Natural killer cell treated with Interleukin-12 subunit alpha and Interleukin-12 subunit beta and Interleukin-15 and Interleukin-18, amount 100 ng/mL, for 72 hours (primary cell): ENCODE measurements at regions not wholly inside any gene's neighbourhood (a gene's known extent, or its start where the extent isn't known, plus 50 kb on each side); places are given as distances from the start of the nearest gene placed in this dataset.
"Not testable (repeated sequence)": the region's sequence is repeated elsewhere in the genome, so short reads cannot be mapped to it uniquely, and the experiment has no call there.

Source experiments
- ATAC-seq, 2 donors: fragments of 150-1000 bp; cut with Tn5 transposase in 1 of 2; sonication (Bioruptor Pico), chemical (Tn5 transposase) in 1 of 2; 2 replicates each; pipeline ENCODE4 v1.10.0; 2021
- DNase-seq: peaks from one replicate; pipeline ENCODE4 v3.0.0; 2022; ENCODE audit warnings: low spot score
- H3K27ac Mint-ChIP-seq, 2 donors: 1 replicate in 1 of 2; 2 replicates in 1 of 2; pipeline ENCODE4 v1.8.0; 2022; ENCODE audit warnings: mixed read lengths in 2 of 2, mild to moderate bottlenecking in 1 of 2, moderate library complexity in 1 of 2
- H3K27me3 Mint-ChIP-seq, 2 donors: 1 replicate in 1 of 2; 2 replicates in 1 of 2; pipeline ENCODE4 v1.8.0; 2022; ENCODE audit warnings: mixed read lengths in 2 of 2
- H3K36me3 Mint-ChIP-seq: one replicate; pipeline ENCODE4 v1.8.0; 2022; ENCODE audit warnings: mixed read lengths
- H3K4me1 Mint-ChIP-seq, 2 donors: 1 replicate in 1 of 2; 2 replicates in 1 of 2; pipeline ENCODE4 v1.8.0; 2022; ENCODE audit warnings: low read depth in 2 of 2, mixed read lengths in 2 of 2, mild to moderate bottlenecking in 1 of 2
- H3K4me3 Mint-ChIP-seq: one replicate; pipeline ENCODE4 v1.8.0; 2022; ENCODE audit warnings: mixed read lengths
- H3K9me3 Mint-ChIP-seq: 2 replicates; pipeline ENCODE4 v1.8.0; 2022; ENCODE audit warnings: mixed read lengths

DNA sequence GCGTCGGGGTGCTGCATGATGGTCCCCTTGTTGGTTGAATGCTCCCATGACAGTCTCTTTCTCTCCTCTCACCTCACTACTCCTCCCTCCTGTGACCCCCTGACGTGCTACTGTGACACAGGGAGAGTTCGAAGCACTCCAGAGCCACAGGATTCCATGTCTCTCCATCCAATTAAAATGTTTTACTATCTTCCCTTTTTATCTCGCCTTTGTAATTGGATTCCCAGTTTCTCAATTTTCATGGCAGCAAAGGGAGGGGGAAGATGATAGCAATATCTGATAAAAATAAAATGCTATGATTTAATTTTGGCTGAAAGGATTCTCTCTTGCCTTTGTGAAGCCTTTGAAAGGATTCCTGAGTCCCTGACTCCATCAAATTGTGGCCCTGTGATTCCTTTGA, 271.9 kb upstream of the SLC14A2 start:
- no peak for ATAC-seq

DNA sequence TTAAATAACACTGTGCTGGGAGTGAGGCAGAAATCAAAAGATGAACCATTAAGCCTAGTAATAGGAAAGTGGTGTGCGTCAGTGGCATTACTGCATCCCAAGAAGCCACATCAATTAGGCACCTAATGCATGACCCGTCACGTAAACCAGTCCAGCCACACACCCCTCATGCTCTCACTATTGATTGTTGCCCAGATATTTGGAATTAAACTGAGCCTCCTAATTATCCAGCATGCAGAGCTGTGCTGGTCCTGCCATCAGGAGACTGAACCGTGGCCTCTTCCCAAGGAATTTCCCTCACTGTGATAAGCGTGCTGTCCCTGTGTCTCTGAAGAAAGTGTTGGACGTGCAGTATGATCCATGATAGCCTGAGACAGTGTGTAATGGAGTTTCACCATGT, 270.6 kb upstream of the SLC14A2 start:
- H3K4me1 Mint-ChIP-seq, H3K4me3 Mint-ChIP-seq, DNase-seq, H3K9me3 Mint-ChIP-seq, H3K27ac Mint-ChIP-seq, ATAC-seq, H3K36me3 Mint-ChIP-seq: not testable (repeated sequence)
- H3K27me3 Mint-ChIP-seq = peaks cover 7 to 23% of the 10 kb centered on the region in 2 donors

More for the DNA sequence above, 271.9 kb upstream of the SLC14A2 start:
- no peak overlapping the region for H3K27ac Mint-ChIP-seq
- no peaks in the 10 kb centered on the region for H3K9me3 Mint-ChIP-seq
- no peak for DNase-seq
- no peak overlapping the region for H3K4me3 Mint-ChIP-seq
- no peaks in the 10 kb centered on the region for H3K4me1 Mint-ChIP-seq
- peaks cover 9 to 30% of the 10 kb centered on the region in 2 donors for H3K27me3 Mint-ChIP-seq
- H3K36me3 Mint-ChIP-seq = no peaks in the 10 kb centered on the region

DNA sequence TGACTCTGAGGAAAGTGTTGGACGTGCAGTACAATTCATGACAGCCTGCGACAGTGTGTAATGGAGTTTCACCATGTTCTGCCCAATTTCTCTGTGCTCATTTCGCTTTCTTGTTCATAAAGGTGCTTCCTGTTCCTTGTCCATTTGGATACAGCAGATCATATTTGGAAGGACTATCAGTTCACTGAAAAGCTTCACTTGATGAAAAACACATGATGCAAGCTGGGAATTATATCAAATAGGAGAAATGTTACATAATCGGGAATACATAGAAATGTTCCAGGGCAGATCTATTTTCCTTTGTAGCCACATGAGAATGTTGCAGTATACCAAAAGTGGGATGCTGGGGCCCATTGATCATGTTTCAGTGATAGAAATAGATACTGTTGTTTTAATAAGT, 266.3 kb upstream of the SLC14A2 start:
- Mint-ChIP-seq H3K36me3 (no peaks in the 10 kb centered on the region), H3K4me1 (no peaks in the 10 kb centered on the region)

DNA sequence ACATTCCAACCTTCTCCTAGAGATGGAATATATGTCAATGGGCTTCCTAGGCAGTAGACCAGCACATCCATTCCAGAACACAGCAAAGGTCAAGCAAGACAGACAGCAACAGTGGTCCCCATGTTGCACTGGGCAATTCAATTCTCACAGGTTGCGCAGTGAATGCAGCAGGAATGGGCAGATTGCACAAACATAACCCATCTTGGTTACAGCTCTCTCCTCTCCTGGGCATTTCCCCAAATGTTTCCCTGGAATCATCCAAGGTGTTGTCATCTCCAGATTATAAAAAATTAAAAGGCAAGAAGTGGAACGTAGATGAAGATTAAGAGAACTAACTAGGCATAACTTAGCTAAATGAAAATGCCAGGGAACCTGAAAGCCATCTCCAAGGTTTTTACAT, 265.8 kb upstream of the SLC14A2 start:
- no peaks in the 10 kb centered on the region for H3K36me3 Mint-ChIP-seq

More for the DNA sequence above, 266.3 kb upstream of the SLC14A2 start:
- no peak overlapping the region for H3K4me3 Mint-ChIP-seq
- peaks cover 16 to 17% of the 10 kb centered on the region in 2 donors for H3K27me3 Mint-ChIP-seq
- no peak overlapping the region for H3K27ac Mint-ChIP-seq
- no peak for ATAC-seq
- DNase-seq = no peak
- no peaks in the 10 kb centered on the region for H3K9me3 Mint-ChIP-seq

DNA sequence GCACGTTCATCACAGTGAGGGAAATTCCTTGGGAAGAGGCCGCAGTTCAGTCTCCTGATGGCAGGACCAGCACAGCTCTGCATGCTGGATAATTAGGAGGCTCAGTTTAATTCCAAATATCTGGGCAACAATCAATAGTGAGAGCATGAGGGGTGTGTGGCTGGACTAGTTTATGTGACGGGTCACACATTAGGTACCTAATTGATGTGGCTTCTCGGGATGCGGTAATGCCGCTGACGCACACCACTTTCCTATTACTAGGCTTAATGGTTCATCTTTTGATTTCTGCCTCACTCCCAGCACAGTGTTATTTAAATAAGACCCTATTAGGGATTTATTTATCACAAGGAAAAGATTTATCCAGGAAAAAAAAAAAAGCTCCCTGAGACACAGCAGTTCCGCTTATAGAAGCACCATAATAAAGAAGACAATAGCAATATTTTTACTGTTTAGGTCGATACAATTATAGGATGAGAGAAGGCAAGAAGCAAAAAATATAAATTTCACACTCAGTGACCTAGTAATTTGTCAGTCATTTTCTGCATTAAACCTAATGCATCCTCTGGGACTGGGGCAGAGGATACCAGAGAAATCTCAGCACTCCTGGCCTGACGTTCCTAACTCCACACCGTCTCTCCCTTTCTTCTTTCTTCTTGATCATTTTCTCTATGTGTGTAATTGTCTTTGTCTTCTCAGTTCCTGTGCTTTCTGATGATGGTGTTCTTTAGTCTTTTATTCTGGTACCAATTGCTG, 264.7 kb upstream of the SLC14A2 start:
- Mint-ChIP-seq H3K27me3 (peaks cover 12 to 14% of the 10 kb centered on the region in 2 donors), H3K4me1 (no peaks in the 10 kb centered on the region)
- no peak for ATAC-seq

More for the DNA sequence above, 265.8 kb upstream of the SLC14A2 start:
- H3K27ac Mint-ChIP-seq = no peak overlapping the region
- ATAC-seq (no peak), DNase-seq (no peak)
- H3K9me3 Mint-ChIP-seq = no peaks in the 10 kb centered on the region
- H3K4me3 Mint-ChIP-seq = no peak overlapping the region
- no peaks in the 10 kb centered on the region for H3K4me1 Mint-ChIP-seq
- peaks cover 14 to 16% of the 10 kb centered on the region in 2 donors for H3K27me3 Mint-ChIP-seq

DNA sequence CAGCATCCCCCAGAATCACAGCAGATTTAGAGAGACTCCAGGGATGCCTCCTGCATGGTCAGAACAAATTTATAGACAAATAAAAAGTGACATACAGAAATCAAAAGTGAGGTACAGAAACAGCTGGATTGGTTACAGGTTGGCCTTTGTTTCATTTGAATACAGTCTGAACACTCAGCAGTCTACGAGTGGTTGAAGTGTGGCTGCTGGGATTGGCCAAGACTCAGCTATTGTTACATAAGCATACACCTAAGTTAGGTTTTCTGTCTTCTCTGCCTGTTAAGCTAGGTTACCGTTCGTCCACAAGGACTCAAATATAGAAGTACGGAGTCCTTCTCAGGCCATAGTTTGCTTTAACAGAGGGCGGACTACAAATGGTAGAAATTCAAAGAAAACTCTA, 262.4 kb upstream of the SLC14A2 start:
- no peaks in the 10 kb centered on the region for H3K4me1 Mint-ChIP-seq
- DNase-seq (no peak), ATAC-seq (no peak)
- H3K27me3 Mint-ChIP-seq = peaks cover 12 to 14% of the 10 kb centered on the region in 2 donors
- H3K27ac Mint-ChIP-seq = no peak overlapping the region
- no peaks in the 10 kb centered on the region for H3K9me3 Mint-ChIP-seq
- no peaks in the 10 kb centered on the region for H3K36me3 Mint-ChIP-seq
- no peak overlapping the region for H3K4me3 Mint-ChIP-seq

More for the DNA sequence above, 264.7 kb upstream of the SLC14A2 start:
- Mint-ChIP-seq H3K27ac (no peak overlapping the region), H3K4me3 (no peak overlapping the region), H3K36me3 (no peaks in the 10 kb centered on the region), H3K9me3 (no peaks in the 10 kb centered on the region)
- no peak for DNase-seq

DNA sequence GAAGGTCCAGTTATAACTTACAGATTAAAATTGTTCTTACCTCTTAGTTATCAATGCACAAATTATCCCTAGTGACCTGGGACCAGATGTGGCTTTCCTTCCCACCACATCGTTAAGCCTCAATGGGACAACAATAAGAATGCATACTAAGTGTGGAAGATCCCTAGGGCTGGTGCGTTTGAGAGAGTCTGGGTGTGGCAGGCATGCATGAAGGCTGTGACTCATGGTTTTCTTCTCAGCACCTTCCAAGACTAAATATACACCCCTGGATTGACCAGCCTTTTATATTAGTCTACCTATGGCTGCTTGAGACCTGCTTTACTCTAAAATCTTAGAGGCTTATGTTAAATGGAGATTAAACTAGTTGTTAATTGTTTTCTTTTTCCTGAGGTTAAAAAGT, 261.7 kb upstream of the SLC14A2 start:
- Mint-ChIP-seq H3K4me1 (no peaks in the 10 kb centered on the region), H3K27ac (no peak overlapping the region), H3K9me3 (no peaks in the 10 kb centered on the region), H3K27me3 (peaks cover 12 to 14% of the 10 kb centered on the region in 2 donors), H3K4me3 (no peak overlapping the region), H3K36me3 (no peaks in the 10 kb centered on the region)
- DNase-seq (no peak), ATAC-seq (no peak)

DNA sequence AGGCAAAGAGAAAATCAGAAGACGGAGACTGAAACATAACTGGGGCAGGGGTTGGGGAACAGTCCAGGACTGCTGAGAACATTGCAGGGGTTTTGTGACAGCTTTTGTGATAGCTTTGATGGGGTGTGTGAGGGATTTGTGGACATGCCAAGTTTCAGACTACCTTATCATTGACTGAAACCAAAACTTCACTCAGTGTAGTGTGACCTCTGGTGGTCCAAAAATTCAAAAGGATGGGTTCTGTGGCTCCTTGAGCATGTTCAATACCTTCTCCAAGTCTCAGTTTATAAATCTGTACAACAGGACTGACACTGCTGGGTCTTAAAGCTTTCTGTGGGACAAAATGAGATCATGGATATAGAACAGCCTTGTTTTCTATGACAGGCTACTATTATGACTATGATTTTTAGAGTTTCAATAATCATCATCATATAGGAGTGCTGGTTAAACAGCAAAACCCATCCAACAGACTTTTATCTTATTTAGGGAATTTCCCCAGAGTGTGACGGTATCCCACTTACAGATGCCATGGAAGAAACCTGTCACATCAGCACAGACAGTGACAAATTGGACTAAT, 259.2 kb upstream of the SLC14A2 start:
- DNase-seq (no peak), ATAC-seq (no peak)
- Mint-ChIP-seq H3K27me3 (peaks cover 21 to 27% of the 10 kb centered on the region in 2 donors), H3K9me3 (no peaks in the 10 kb centered on the region), H3K4me3 (no peak overlapping the region), H3K4me1 (no peaks in the 10 kb centered on the region), H3K27ac (no peak overlapping the region), H3K36me3 (no peaks in the 10 kb centered on the region)

DNA sequence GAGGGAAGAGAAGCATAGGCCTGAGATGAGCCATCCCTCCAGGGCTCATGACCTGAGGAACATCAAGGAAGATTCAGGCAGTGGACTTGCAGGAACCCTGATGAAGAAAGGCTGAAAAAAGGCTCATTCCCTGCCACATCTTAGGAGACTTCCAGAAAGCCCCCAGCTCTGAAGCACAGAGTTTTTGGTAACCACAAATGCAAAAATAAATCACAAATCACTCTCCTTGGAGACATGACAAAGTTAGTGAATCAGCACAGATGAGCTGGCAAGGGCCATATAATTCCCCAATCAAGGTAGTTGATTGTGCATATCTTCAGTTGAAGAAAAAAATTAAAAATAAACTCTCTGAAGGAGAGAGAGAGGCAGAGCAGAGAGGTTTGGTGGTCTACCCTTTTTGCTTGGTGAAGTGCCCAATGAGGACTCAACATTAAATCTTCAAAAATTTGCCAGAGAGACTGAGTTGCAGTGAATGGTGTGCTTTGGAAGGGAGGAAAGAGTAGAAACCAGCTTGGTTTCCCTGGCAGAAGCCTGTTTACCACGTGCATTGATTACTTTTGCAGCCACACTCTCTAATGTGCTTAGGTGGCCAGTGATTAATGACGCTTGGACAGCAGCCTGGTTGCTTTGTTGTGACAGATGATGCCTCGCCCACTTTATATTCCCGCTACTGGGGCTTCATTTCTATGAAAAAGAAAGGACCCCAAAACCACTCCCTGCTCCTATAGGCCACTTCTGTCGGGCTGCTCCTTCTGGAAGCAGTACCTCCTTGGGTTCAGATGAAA, 257.4 kb upstream of the SLC14A2 start:
- H3K4me1 Mint-ChIP-seq = no peaks in the 10 kb centered on the region
- ATAC-seq (no peak), DNase-seq (no peak)
- no peak overlapping the region for H3K4me3 Mint-ChIP-seq
- no peaks in the 10 kb centered on the region for H3K36me3 Mint-ChIP-seq
- no peaks in the 10 kb centered on the region for H3K9me3 Mint-ChIP-seq
- H3K27ac Mint-ChIP-seq = no peak overlapping the region
- peaks cover 16 to 22% of the 10 kb centered on the region in 2 donors for H3K27me3 Mint-ChIP-seq

DNA sequence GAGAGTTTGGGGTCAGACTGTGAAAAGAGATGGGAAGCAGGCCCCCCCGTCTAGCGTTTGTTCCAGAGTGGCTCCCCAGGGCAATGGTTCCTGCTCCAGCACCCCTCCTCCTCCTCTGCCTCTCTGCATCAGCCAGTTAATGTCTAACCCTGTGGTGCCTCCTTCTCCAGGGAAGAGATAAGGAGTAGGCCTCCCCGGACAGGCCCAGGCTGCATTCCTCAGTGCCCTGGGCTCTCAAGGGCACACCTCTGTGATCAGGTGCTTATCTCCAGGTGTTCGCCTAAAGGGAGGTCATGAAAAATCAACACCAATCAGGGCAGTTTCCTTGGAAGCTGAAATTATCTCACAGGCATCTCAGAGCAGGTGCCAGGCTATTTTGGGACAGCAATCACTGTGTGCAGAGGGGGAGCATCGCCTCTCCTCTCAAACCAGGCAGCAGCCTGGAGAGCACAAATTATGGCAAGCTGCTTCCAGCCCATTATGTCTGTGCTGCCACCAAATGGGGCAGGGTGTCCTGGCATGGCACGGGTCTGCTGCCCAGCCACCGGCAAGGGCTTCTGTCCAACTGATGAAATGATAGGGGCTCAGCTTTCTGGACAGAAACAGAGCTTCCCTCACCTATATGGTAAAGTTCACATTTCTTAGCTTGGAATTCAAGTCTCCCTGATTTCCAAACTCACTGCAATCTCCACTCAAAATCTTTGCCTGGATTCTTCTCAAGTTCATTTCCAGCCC, 255.8 kb upstream of the SLC14A2 start:
- Mint-ChIP-seq H3K27me3 (peaks cover 16 to 27% of the 10 kb centered on the region in 2 donors), H3K4me1 (no peaks in the 10 kb centered on the region), H3K36me3 (no peaks in the 10 kb centered on the region), H3K27ac (no peak overlapping the region), H3K9me3 (no peaks in the 10 kb centered on the region), H3K4me3 (no peak overlapping the region)
- DNase-seq = no peak
- ATAC-seq = peak in 1 of 2 donors; percentile 11

DNA sequence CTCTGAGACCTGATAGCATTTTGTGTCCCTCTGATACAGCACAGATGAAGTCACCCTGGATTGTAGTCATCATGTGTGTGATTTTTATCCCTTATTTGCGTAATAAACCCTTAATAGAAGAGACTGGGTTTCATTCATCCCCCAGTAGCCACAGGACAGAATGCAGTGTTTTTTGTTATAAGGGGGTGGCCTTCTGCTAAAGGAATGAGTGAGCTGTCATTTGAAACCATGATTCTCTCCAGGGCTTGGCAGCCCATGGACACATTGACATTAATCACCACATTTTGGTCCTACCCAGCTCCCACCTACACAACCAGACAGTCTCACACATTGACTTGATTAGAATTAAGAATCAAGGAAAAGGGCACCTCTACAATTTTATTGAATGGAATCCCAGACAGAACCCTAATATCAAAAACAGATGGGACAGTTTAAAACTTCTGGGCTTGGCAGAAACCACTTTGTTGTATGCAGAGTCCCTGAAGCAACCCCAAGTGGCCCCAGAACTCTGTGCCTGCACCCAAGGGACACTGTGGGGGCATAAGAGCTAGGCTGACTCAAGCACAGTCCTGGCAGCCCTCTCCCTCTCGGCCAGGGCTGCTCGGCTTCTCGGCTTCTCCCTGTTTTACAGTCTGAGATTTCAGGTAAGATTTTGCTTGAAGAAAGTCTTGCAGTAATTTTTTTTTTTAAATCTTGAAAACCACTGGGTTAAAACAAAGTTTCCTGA, 254.0 kb upstream of the SLC14A2 start:
- DNase-seq (no peak), ATAC-seq (no peak)
- Mint-ChIP-seq H3K27ac (no peak overlapping the region), H3K36me3 (no peaks in the 10 kb centered on the region), H3K4me1 (no peaks in the 10 kb centered on the region), H3K27me3 (peaks cover 16 to 30% of the 10 kb centered on the region in 2 donors), H3K4me3 (no peak overlapping the region), H3K9me3 (no peaks in the 10 kb centered on the region)

DNA sequence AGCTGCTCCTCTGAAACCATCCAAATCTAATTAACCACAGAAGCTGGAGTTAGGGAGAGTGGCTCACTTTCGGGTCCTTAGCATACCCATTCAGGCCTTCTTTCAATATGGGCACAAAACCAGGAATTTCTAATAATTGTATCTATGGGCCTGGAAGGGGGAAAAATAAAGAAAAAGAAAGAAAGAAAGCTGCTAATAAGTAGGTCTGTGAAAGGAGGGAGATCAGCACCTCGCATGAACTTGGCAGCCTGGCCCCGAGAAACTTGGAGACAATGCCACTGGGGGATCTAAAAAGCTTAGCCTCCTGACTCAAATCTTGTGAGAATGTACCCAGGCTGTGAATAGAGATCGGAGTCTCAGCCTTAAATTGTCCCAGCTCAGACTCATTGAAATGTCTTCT, 252.1 kb upstream of the SLC14A2 start:
- no peak overlapping the region for H3K27ac Mint-ChIP-seq
- DNase-seq (no peak), ATAC-seq (no peak)
- H3K36me3 Mint-ChIP-seq = no peaks in the 10 kb centered on the region
- no peak overlapping the region for H3K4me3 Mint-ChIP-seq
- no peaks in the 10 kb centered on the region for H3K4me1 Mint-ChIP-seq
- no peaks in the 10 kb centered on the region for H3K9me3 Mint-ChIP-seq
- H3K27me3 Mint-ChIP-seq = peaks cover 24 to 28% of the 10 kb centered on the region in 2 donors

DNA sequence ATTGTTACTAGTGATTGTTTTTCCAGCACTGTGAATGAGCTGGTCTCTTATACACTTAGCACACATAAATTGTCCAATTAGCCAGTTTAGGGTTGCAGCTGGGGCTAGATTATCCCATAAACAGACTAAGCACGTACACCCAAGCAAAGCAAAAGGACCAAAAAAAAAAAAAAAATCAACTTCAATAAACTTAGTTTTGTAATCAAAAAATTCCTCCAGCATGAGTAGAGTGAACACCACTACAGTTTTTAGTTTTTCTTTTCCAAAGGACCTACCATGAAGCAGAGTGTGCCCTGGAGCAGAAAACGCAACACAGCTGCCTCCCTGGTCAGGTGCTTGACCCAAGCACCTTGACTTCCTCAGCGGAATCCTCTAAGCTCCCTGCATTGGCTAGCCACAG, 249.4 kb upstream of the SLC14A2 start:
- H3K36me3 Mint-ChIP-seq = no peaks in the 10 kb centered on the region
- H3K27me3 Mint-ChIP-seq = peaks cover 31 to 32% of the 10 kb centered on the region in 2 donors
- DNase-seq = no peak
- H3K9me3 Mint-ChIP-seq = no peaks in the 10 kb centered on the region
- no peak overlapping the region for H3K4me3 Mint-ChIP-seq
- no peak for ATAC-seq
- H3K27ac Mint-ChIP-seq = no peak overlapping the region
- no peaks in the 10 kb centered on the region for H3K4me1 Mint-ChIP-seq
